Activated CD8-positive, alpha-beta T cell treated with anti-CD3 and anti-CD28 coated beads for 36 hours (primary cell): ENCODE measurements at regions not wholly inside any gene's neighbourhood (a gene's known extent, or its start where the extent isn't known, plus 50 kb on each side); places are given as distances from the start of the nearest gene placed in this dataset.
A peak's percentile ranks its signal among the peaks of the same experiment; 100 is the strongest.

Source experiments
- ATAC-seq: fragments of 200-7000 bp; cut with Tn5 transposase; one replicate; pipeline ENCODE4 v1.10.0; 2021; ENCODE audit warnings: mild to moderate bottlenecking, moderate library complexity
- CTCF ChIA-PET: fragments of 350-600 bp; sonication (Branson Sonifier 250); formaldehyde crosslinking; loops from one replicate; lab custom pipeline; 2021; ENCODE audit warnings: antibody characterized with exemption; lab: Charles Lee
- POLR2A ChIA-PET: fragments of 350-600 bp; sonication (Branson Sonifier 250); formaldehyde crosslinking; loops from one replicate; lab custom pipeline; 2021; ENCODE audit warnings: antibody characterized with exemption; lab: Charles Lee
- DNase-seq: peaks from one replicate; pipeline ENCODE4 v3.0.0-alpha.2; 2020
- H3K27ac Mint-ChIP-seq: one replicate; pipeline ENCODE4 v1.8.0; 2021; ENCODE audit warnings: mild to moderate bottlenecking, mixed read lengths
- H3K27me3 Mint-ChIP-seq: one replicate; pipeline ENCODE4 v1.8.0; 2021; ENCODE audit warnings: mixed read lengths
- H3K36me3 Mint-ChIP-seq: one replicate; pipeline ENCODE4 v1.8.0; 2021; ENCODE audit warnings: low read depth, mixed read lengths
- H3K4me1 Mint-ChIP-seq: one replicate; pipeline ENCODE4 v1.8.0; 2021; ENCODE audit warnings: low read depth, mixed read lengths
- H3K4me3 Mint-ChIP-seq: one replicate; pipeline ENCODE4 v1.8.0; 2021; ENCODE audit warnings: mild to moderate bottlenecking, moderate library complexity, mixed read lengths
- H3K9me3 Mint-ChIP-seq: one replicate; pipeline ENCODE4 v1.8.0; 2021; ENCODE audit warnings: mixed read lengths
- CTCF ChIP-seq: fragments of 200-600 bp; IDR thresholded peaks from one replicate; pipeline ENCODE4 v1.8.0; 2022; ENCODE audit warnings: antibody characterized with exemption, mild to moderate bottlenecking
- intact Hi-C: fragments of 100-400 bp; cut with micrococcal nuclease; formaldehyde crosslinking; loops from one replicate; pipeline ENCODE4 v1.10.0; 2022

- Mint-ChIP-seq H3K27ac (no peak overlapping the region), H3K9me3 (no peaks in the 10 kb centered on the region), H3K36me3 (no peaks in the 10 kb centered on the region), H3K27me3 (peaks cover 31% of the 10 kb centered on the region), H3K4me1 (peaks cover 57% of the 10 kb centered on the region), H3K4me3 (no peak overlapping the region)
- no peak for TF ChIP-seq CTCF
- ATAC-seq: no peak
- DNase-seq: no peak
- intact Hi-C loops: no loop called here
- ChIA-PET CTCF (no interaction called here), POLR2A (no interaction called here)
Observed at GRCh38 chr2:458425-458815, 170.5 kb upstream of the ALKAL2 start.

- Mint-ChIP-seq H3K36me3 (no peaks in the 10 kb centered on the region), H3K27me3 (peaks cover 30% of the 10 kb centered on the region), H3K27ac (no peak overlapping the region), H3K4me1 (peaks cover 62% of the 10 kb centered on the region), H3K9me3 (no peaks in the 10 kb centered on the region), H3K4me3 (no peak overlapping the region)
- intact Hi-C loops: no loop called here
- TF ChIP-seq CTCF: no peak
- ATAC-seq (no peak), DNase-seq (no peak)
- CTCF ChIA-PET: no interaction called here
- POLR2A ChIA-PET: no interaction called here
Observed at GRCh38 chr2:457792-458424, 170.0 kb upstream of the ALKAL2 start.

- no peaks in the 10 kb centered on the region for H3K36me3 Mint-ChIP-seq
- peak; percentile 16 for DNase-seq
- intact Hi-C loops: no loop called here
- no peaks in the 10 kb centered on the region for H3K9me3 Mint-ChIP-seq
- H3K4me3 Mint-ChIP-seq: no peak overlapping the region
- peak; percentile 21 for ATAC-seq
- no peak for TF ChIP-seq CTCF
- ChIA-PET CTCF (no interaction called here), POLR2A (no interaction called here)
- no peak overlapping the region for H3K27ac Mint-ChIP-seq
- H3K27me3 Mint-ChIP-seq: peaks cover 26% of the 10 kb centered on the region
- peaks cover 64% of the 10 kb centered on the region for H3K4me1 Mint-ChIP-seq
Observed at GRCh38 chr2:457262-457661, 169.4 kb upstream of the ALKAL2 start.

GRCh38 chr2:455913-456312 is 168.0 kb upstream of the ALKAL2 start:
- DNase-seq (no peak), ATAC-seq (no peak)
- Mint-ChIP-seq H3K9me3 (no peaks in the 10 kb centered on the region), H3K27me3 (peaks cover 20% of the 10 kb centered on the region), H3K27ac (no peak overlapping the region), H3K4me1 (peaks cover 56% of the 10 kb centered on the region), H3K4me3 (no peak overlapping the region), H3K36me3 (no peaks in the 10 kb centered on the region)
- no peak for TF ChIP-seq CTCF
- ChIA-PET POLR2A (no interaction called here), CTCF (no interaction called here)
- intact Hi-C loops: no loop called here

- DNase-seq (peak; percentile 30), ATAC-seq (peak; percentile 51)
- Mint-ChIP-seq H3K4me3 (no peak overlapping the region), H3K36me3 (no peaks in the 10 kb centered on the region), H3K27ac (no peak overlapping the region), H3K4me1 (peaks cover 48% of the 10 kb centered on the region), H3K27me3 (peaks cover 17% of the 10 kb centered on the region), H3K9me3 (no peaks in the 10 kb centered on the region)
- CTCF ChIA-PET: no interaction called here
- POLR2A ChIA-PET: no interaction called here
- no peak for TF ChIP-seq CTCF
- intact Hi-C loops: no loop called here
Observed at GRCh38 chr2:455015-455705, 167.3 kb upstream of the ALKAL2 start.
